ENCODE measurements at regions not wholly inside any gene's neighbourhood (a gene's known extent, or its start where the extent isn't known, plus 50 kb on each side); places are given as distances from the start of the nearest gene placed in this dataset.

- H3K23ac ChIP-seq (ENCODE audit: insufficient read length): no peak overlapping the region
- no peak overlapping the region for H3K4me3 ChIP-seq (ENCODE audit: extremely low read depth in 1 of 4, insufficient read depth in 2 of 4, low read depth in 3 of 4, low read length in 4 of 4)
- no peak overlapping the region for H2BK5ac ChIP-seq (ENCODE audit: low read depth, low read length)
- H4K5ac ChIP-seq (ENCODE audit: insufficient read length, low read depth, low read length): no peak overlapping the region
- ChIA-PET CTCF (ENCODE audit: partially characterized antibody) (interaction anchor here (1.1 to 1.6 kb wide), 2 partner anchors 39 to 137 kb away, joined by 3 to 4 read pairs; no protein-coding TSS in a partner anchor), POLR2A (ENCODE audit: partially characterized antibody) (interaction anchor here (1.0 kb wide), 1 partner anchor 8 kb away, joined by 3 read pairs; no protein-coding TSS in a partner anchor)
- no peak overlapping the region for H4K91ac ChIP-seq (replicated peaks; ENCODE audit: insufficient read length, low read length)
- H3K36me3 ChIP-seq (ENCODE audit: control insufficient read depth in 2 of 4, insufficient read depth in 4 of 4, low read length in 3 of 4): no peaks in the 10 kb centered on the region
- no peak overlapping the region for H2AK5ac ChIP-seq (ENCODE audit: low read depth, low read length)
- H3K18ac ChIP-seq (ENCODE audit: extremely low read depth, low read length): no peak overlapping the region
- peaks cover 0 to 2% (median 0%) of the 10 kb centered on the region in 4 experiments; a peak in 1 of 7 replicates for H3K4me1 ChIP-seq (replicated peaks in 1 of 4; ENCODE audit: control insufficient read depth in 3 of 4, insufficient read depth in 4 of 4, low read length in 3 of 4)
- no peaks in the 10 kb centered on the region for H3K23me2 ChIP-seq (ENCODE audit: low read depth, low read length)
- FAIRE-seq (no peak), DNase-seq (ENCODE audit: low read depth in 1 of 2, low spot score in 2 of 2) (no peak)
- no peak overlapping the region for H2BK20ac ChIP-seq (ENCODE audit: low read length)
- no peaks in the 10 kb centered on the region for H3K79me1 ChIP-seq (ENCODE audit: low read depth, low read length)
- no peak overlapping the region for H2BK120ac ChIP-seq (replicated peaks; ENCODE audit: low read depth, low read length)
- no peak overlapping the region for H3K4me2 ChIP-seq (ENCODE audit: insufficient read depth in 1 of 2, low read depth in 2 of 2, low read length in 2 of 2)
- H3K4ac ChIP-seq (replicated peaks; ENCODE audit: insufficient read length, low read depth, low read length): no peak overlapping the region
- H2BK12ac ChIP-seq (ENCODE audit: low read depth, low read length): no peak overlapping the region
- H2BK15ac ChIP-seq (ENCODE audit: low read length): no peak overlapping the region
- H3K9me3 ChIP-seq (ENCODE audit: insufficient read depth in 2 of 2, low read depth in 1 of 2, low read length in 1 of 2): no peaks in the 10 kb centered on the region
- no peak overlapping the region for H4K8ac ChIP-seq (ENCODE audit: extremely low read depth, insufficient read depth, low read length)
- H3K27me3 ChIP-seq (replicated peaks in 1 of 4; ENCODE audit: control insufficient read depth in 3 of 4, extremely low read depth in 1 of 4, insufficient read depth in 3 of 4, low read length in 3 of 4): no peaks in the 10 kb centered on the region
- H3K14ac ChIP-seq (ENCODE audit: insufficient read length): no peak overlapping the region
- no peak overlapping the region for H3K56ac ChIP-seq (replicated peaks; ENCODE audit: insufficient read length, low read depth, low read length)
- no peaks in the 10 kb centered on the region for H3K79me2 ChIP-seq (ENCODE audit: control insufficient read depth in 1 of 2, insufficient read depth in 2 of 2, low read length in 2 of 2)
- H2AFZ ChIP-seq (ENCODE audit: low read length): no peak overlapping the region
- H4K20me1 ChIP-seq (replicated peaks in 1 of 2; ENCODE audit: control insufficient read depth in 1 of 2, insufficient read depth in 2 of 2, low read length in 2 of 2): no peaks in the 10 kb centered on the region
- no peak overlapping the region for H3K9ac ChIP-seq (replicated peaks in 1 of 4; ENCODE audit: extremely low read depth in 1 of 4, low read depth in 3 of 4, low read length in 3 of 4)
- H3K27ac ChIP-seq (ENCODE audit: low read depth, low read length): no peak overlapping the region
- WGBS, 2 experiments (ENCODE audit: extremely low coverage in 1 of 2, insufficient coverage in 1 of 2, insufficient read length in 1 of 2, insufficient replicate concordance in 2 of 2, low coverage in 1 of 2, low lambda C conversion rate in 2 of 2, missing lambda C conversion rate in 1 of 2): no CpG with 5 or more reads among the region's 1 CpG
- no peak for TF ChIP-seq CTBP2 (IDR thresholded peaks at IDR 0.05; ENCODE audit: borderline replicate concordance, insufficient read depth, insufficient read length, low read length)
- no peak for TF ChIP-seq SP2 (IDR thresholded peaks at IDR 0.05; ENCODE audit: low read length)
Measured at GRCh38 chr3:63056932-63057331, 181.7 kb upstream of the CADPS start.
